GM12878 (cell line): ENCODE measurements at regions not wholly inside any gene's neighbourhood (a gene's known extent, or its start where the extent isn't known, plus 50 kb on each side); places are given as distances from the start of the nearest gene placed in this dataset.

Experiments
- ATAC-seq: fragments of 200-7000 bp; cut with Tn5 transposase; 3 replicates; pipeline ENCODE4 v1.9.1; 2020; ENCODE audit warnings: mild to moderate bottlenecking, moderate library complexity
- BruUV-seq: library from RNA; stranded (reverse); fragments of 400-500 nt; replicated peaks from 2 replicates; lab custom pipeline; 2021; lab: Mats Ljungman, UMichigan
- CTCF ChIA-PET: fragments of 300-600 bp; sonication (Branson Sonifier 250); formaldehyde crosslinking; extraction: SDS; loops from one replicate; lab custom pipeline; 2021; ENCODE audit warnings: inconsistent platforms; lab: Yijun Ruan, JAX
- POLR2A ChIA-PET: fragments of 350-600 bp; formaldehyde crosslinking; extraction: SDS; loops from one replicate; lab custom pipeline; 2021; ENCODE audit warnings: inconsistent platforms; lab: Charles Lee
- RAD21 ChIA-PET: fragments of 300-600 bp; sonication (Branson Sonifier 250); formaldehyde crosslinking; loops from one replicate; lab custom pipeline; 2023; ENCODE audit warnings: antibody characterized with exemption; ENCODE audit not compliant: unreplicated experiment; lab: Charles Lee
- SMC1A ChIA-PET: fragments of 300-600 bp; sonication (Branson Sonifier 250); formaldehyde crosslinking; loops from one replicate; lab custom pipeline; 2023; ENCODE audit not compliant: unreplicated experiment, uncharacterized antibody; lab: Charles Lee
- DNase-seq: peaks from one replicate; pipeline ENCODE4 v3.0.0-alpha.2; 2011; ENCODE audit warnings: low read depth, low spot score
- FAIRE-seq: peaks from 3 replicates; lab custom pipeline; 2011; peaks lifted over from hg19 to GRCh38; lab: Jason Lieb, UNC
- H2AFZ ChIP-seq: 2 replicates; pipeline ENCODE4 v1.6.0; 2011; ENCODE audit warnings: low read depth, low read length, control low read depth; ENCODE audit not compliant: control insufficient read depth
- H3K27ac ChIP-seq: 2 replicates; pipeline ENCODE4 v1.5.1; 2011; ENCODE audit warnings: control low read depth; ENCODE audit not compliant: control insufficient read depth, insufficient read depth
- H3K27me3 ChIP-seq, 2 experiments: replicated peaks in 1 of 2; 2 replicates each; pipeline versions ENCODE4 v1.6.0 to v1.6.1; 2011; ENCODE audit warnings: low read length in 1 of 2; ENCODE audit not compliant: control insufficient read depth in 2 of 2, insufficient read depth in 2 of 2
- H3K36me3 ChIP-seq, 2 experiments: 2 replicates each; pipeline ENCODE4 v1.5.1; 2011; ENCODE audit warnings: low read length in 1 of 2; ENCODE audit not compliant: control insufficient read depth in 2 of 2, insufficient read depth in 2 of 2
- H3K4me1 ChIP-seq: 2 replicates; pipeline ENCODE4 v1.6.1; 2011; ENCODE audit warnings: mild to moderate bottlenecking, low read length, moderate library complexity, mixed read lengths; ENCODE audit not compliant: control insufficient read depth, insufficient read depth
- H3K4me2 ChIP-seq: 2 replicates; pipeline ENCODE4 v1.6.0; 2011; ENCODE audit warnings: control low read depth; ENCODE audit not compliant: control insufficient read depth, insufficient read depth
- H3K4me3 ChIP-seq: fragments of 200-600 bp; sonication (generic); 2 replicates; pipeline ENCODE4 v1.5.1; 2016
- H3K79me2 ChIP-seq: 2 replicates; pipeline ENCODE4 v1.6.0; 2011; ENCODE audit warnings: low read length; ENCODE audit not compliant: control insufficient read depth, insufficient read depth
- H3K9ac ChIP-seq: 2 replicates; pipeline ENCODE4 v1.8.0; 2011; ENCODE audit warnings: low read length, control low read depth, mixed read lengths; ENCODE audit not compliant: control insufficient read depth, insufficient read depth
- H3K9me3 ChIP-seq: replicated peaks from 3 replicates; pipeline ENCODE4 v1.5.1; 2011; ENCODE audit warnings: mild to moderate bottlenecking, low read length; ENCODE audit not compliant: control insufficient read depth, insufficient read depth
- H4K20me1 ChIP-seq: 2 replicates; pipeline ENCODE4 v1.6.0; 2011; ENCODE audit not compliant: control insufficient read depth, insufficient read depth
- CBFB ChIP-seq: IDR thresholded peaks from 2 replicates; pipeline ENCODE4 v1.6.1; 2016; ENCODE audit warnings: antibody characterized with exemption, low read depth
- CREB1 ChIP-seq: IDR thresholded peaks from 2 replicates; pipeline ENCODE4 v1.6.1; 2012; ENCODE audit warnings: low read depth, mild to moderate bottlenecking, inconsistent platforms
- EED ChIP-seq: sonication (generic); IDR thresholded peaks from 2 replicates; pipeline ENCODE4 v1.6.1; 2016; ENCODE audit warnings: antibody characterized with exemption, low read depth
- MYC ChIP-seq: IDR thresholded peaks from 2 replicates; pipeline ENCODE4 v1.6.1; 2011; ENCODE audit warnings: mild to moderate bottlenecking, low read length, moderate library complexity, inconsistent platforms; ENCODE audit not compliant: insufficient read depth, insufficient replicate concordance, insufficient read length, severe bottlenecking
- PAX8 ChIP-seq: fragments of 450-650 bp; IDR thresholded peaks from 2 replicates; pipeline ENCODE4 v1.6.1; 2017; ENCODE audit warnings: mild to moderate bottlenecking, moderate library complexity
- RB1 ChIP-seq: fragments of 450-650 bp; formaldehyde crosslinking; IDR thresholded peaks from 2 replicates; pipeline ENCODE4 v1.6.1; 2017; ENCODE audit warnings: mild to moderate bottlenecking, borderline replicate concordance
- RCOR1 ChIP-seq: conservative IDR thresholded peaks from 2 replicates; pipeline ENCODE4 v1.6.1; 2012; ENCODE audit warnings: low read depth, low read length, improper control_type of control experiment
- RUNX3 ChIP-seq: IDR thresholded peaks from 2 replicates; pipeline ENCODE4 v1.6.1; 2012; ENCODE audit warnings: low read length, inconsistent platforms
- SRF ChIP-seq, 2 experiments: IDR thresholded peaks; 2 replicates each; pipeline ENCODE4 v1.6.1; 2011; ENCODE audit warnings: low read depth in 2 of 2, low read length in 2 of 2, mild to moderate bottlenecking in 1 of 2, moderate library complexity in 1 of 2
- SUZ12 ChIP-seq: fragments of 200-600 bp; sonication (generic); IDR thresholded peaks from one replicate; pipeline ENCODE4 v1.6.1; 2018; ENCODE audit warnings: antibody characterized with exemption, mild to moderate bottlenecking; ENCODE audit not compliant: unreplicated experiment
- ZZZ3 ChIP-seq: IDR thresholded peaks from 2 replicates; pipeline ENCODE4 v1.6.1; 2011; ENCODE audit warnings: low read depth; ENCODE audit not compliant: control insufficient read depth, insufficient read length
- WGBS: methylation state at CpG from one replicate; pipeline ENCODE4 v1.1.6; 2016; ENCODE audit warnings: low lambda C conversion rate; ENCODE audit not compliant: insufficient replicate concordance, insufficient coverage; ENCODE audit errors: missing lambda C conversion rate; 5-methylcytosine and 5-hydroxymethylcytosine counted together
- in situ Hi-C: fragments of 300-500 bp; cut with MboI; formaldehyde crosslinking; loops from 9 replicates; pipeline ENCODE4 v1.14.3; 2018; ENCODE audit warnings: mixed read lengths
- intact Hi-C: fragments of 100-400 bp; cut with micrococcal nuclease; formaldehyde crosslinking; loops from one replicate; pipeline ENCODE4 v1.14.2; 2022; ENCODE audit not compliant: unreplicated experiment
- TF ChIP-seq, protein P1 (sequence below): IDR thresholded peaks from 2 replicates; pipeline ENCODE4 v1.6.1; 2011; ENCODE audit warnings: borderline replicate concordance, low read depth, mild to moderate bottlenecking, moderate library complexity, low read length; ENCODE audit not compliant: insufficient read depth, poor library complexity, severe bottlenecking
- TF ChIP-seq, protein P2 (sequence below): fragments of 450-650 bp; IDR thresholded peaks from 2 replicates; pipeline ENCODE4 v1.6.1; 2017; ENCODE audit warnings: antibody characterized with exemption, mild to moderate bottlenecking, moderate library complexity
- TF ChIP-seq, protein P3 (sequence below): IDR thresholded peaks from 2 replicates; pipeline ENCODE4 v1.6.1; 2011; ENCODE audit warnings: borderline replicate concordance, low read depth, mild to moderate bottlenecking, moderate library complexity, mixed read lengths, low read length; ENCODE audit not compliant: insufficient read depth; ENCODE audit errors: extremely low read length
- TF ChIP-seq, protein P4 (sequence below): IDR thresholded peaks from 2 replicates; pipeline ENCODE4 v1.6.1; 2011; ENCODE audit warnings: low read depth, mild to moderate bottlenecking, low read length, moderate library complexity, borderline replicate concordance; ENCODE audit errors: extremely low read depth
- TF ChIP-seq, protein P5 (sequence below): IDR thresholded peaks from 2 replicates; pipeline ENCODE4 v1.6.1; 2011; ENCODE audit warnings: mild to moderate bottlenecking, low read depth, low read length, moderate library complexity; ENCODE audit not compliant: insufficient replicate concordance

DNA sequence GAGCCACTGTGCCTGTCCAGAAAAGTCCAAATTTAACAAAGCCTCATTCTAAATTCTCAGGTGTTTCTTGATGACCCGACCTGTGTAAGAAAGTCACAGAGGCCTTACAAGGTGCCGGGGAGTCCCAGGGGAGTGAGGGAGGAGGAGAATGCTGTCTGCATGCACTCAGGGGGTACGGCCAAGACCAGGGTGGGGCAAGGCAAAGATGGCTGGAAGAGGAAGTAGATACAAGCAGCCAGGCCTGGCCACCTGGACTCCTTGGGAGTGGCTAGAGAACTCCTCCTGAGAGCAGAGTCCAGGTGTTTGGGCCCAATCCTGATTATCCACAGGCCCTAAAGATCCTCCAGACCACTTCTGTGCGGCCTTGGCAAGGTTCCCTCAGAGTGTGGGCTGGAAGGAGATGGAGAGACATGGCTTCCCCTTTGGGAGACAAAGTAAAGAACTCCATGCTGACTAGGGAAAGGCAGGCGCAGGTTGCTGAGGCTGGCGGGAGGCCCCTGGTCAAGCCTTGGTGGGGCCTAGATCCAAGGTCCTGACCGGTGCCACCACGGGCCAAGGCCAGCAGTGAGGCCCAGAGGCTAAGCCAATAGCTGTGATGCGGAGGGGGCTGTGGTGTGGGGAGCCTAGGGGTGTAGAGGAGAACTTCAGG lies 74.7 kb downstream of the COPS8 start:
- no peak overlapping the region for H2AFZ ChIP-seq
- WGBS, result 40% methylated on average over 9 of the region's 9 CpGs
- no peaks in the 10 kb centered on the region for H4K20me1 ChIP-seq
- intact Hi-C loops (no loop called here), in situ Hi-C loops (no loop called here)
- FAIRE-seq (no peak), ATAC-seq (no peak), DNase-seq (no peak)
- H3K27ac ChIP-seq, result no peak overlapping the region
- no peak overlapping the region for H3K4me3 ChIP-seq
- no peaks in the 10 kb centered on the region for H3K36me3 ChIP-seq
- no peaks in the 10 kb centered on the region; a peak in 1 of 4 replicates for H3K27me3 ChIP-seq
- no peak overlapping the region for H3K9ac ChIP-seq
- POLR2A ChIA-PET, result no interaction called here
- H3K4me1 ChIP-seq, result peaks cover 9% of the 10 kb centered on the region
- H3K79me2 ChIP-seq, result no peaks in the 10 kb centered on the region
- no TSS peak for BruUV-seq
- RAD21 ChIA-PET, result no interaction called here
- H3K4me2 ChIP-seq, result no peak overlapping the region
- H3K9me3 ChIP-seq, result no peaks in the 10 kb centered on the region; the same call in 2 of the 3 replicates
- SMC1A ChIA-PET, result interaction anchor here (0.8 kb wide), 1 partner anchor 35 kb away, joined by 3 read pairs; no protein-coding TSS in a partner anchor
- CTCF ChIA-PET, result interaction anchor here (1.2 kb wide), 1 partner anchor 11 kb away, joined by 3 read pairs; no protein-coding TSS in a partner anchor
- no peak for TF ChIP-seq EED
- TF ChIP-seq SRF (IDR thresholded peaks at IDR 0.05; ENCODE audit: low read depth in 2 of 2, low read length in 2 of 2), result no peak
- no peak for TF ChIP-seq MYC
- TF ChIP-seq SUZ12, result no peak
- TF ChIP-seq, protein P1, sequence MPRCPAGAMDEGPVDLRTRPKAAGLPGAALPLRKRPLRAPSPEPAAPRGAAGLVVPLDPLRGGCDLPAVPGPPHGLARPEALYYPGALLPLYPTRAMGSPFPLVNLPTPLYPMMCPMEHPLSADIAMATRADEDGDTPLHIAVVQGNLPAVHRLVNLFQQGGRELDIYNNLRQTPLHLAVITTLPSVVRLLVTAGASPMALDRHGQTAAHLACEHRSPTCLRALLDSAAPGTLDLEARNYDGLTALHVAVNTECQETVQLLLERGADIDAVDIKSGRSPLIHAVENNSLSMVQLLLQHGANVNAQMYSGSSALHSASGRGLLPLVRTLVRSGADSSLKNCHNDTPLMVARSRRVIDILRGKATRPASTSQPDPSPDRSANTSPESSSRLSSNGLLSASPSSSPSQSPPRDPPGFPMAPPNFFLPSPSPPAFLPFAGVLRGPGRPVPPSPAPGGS, result no peak
- TF ChIP-seq RB1, result no peak
- TF ChIP-seq, protein P2, sequence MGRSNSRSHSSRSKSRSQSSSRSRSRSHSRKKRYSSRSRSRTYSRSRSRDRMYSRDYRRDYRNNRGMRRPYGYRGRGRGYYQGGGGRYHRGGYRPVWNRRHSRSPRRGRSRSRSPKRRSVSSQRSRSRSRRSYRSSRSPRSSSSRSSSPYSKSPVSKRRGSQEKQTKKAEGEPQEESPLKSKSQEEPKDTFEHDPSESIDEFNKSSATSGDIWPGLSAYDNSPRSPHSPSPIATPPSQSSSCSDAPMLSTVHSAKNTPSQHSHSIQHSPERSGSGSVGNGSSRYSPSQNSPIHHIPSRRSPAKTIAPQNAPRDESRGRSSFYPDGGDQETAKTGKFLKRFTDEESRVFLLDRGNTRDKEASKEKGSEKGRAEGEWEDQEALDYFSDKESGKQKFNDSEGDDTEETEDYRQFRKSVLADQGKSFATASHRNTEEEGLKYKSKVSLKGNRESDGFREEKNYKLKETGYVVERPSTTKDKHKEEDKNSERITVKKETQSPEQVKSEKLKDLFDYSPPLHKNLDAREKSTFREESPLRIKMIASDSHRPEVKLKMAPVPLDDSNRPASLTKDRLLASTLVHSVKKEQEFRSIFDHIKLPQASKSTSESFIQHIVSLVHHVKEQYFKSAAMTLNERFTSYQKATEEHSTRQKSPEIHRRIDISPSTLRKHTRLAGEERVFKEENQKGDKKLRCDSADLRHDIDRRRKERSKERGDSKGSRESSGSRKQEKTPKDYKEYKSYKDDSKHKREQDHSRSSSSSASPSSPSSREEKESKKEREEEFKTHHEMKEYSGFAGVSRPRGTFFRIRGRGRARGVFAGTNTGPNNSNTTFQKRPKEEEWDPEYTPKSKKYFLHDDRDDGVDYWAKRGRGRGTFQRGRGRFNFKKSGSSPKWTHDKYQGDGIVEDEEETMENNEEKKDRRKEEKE, result no peak
- TF ChIP-seq ZZZ3, result no peak
- no peak for TF ChIP-seq CREB1
- TF ChIP-seq RCOR1, result no peak
- TF ChIP-seq RUNX3, result no peak
- no peak for TF ChIP-seq PAX8
- TF ChIP-seq, protein P3, sequence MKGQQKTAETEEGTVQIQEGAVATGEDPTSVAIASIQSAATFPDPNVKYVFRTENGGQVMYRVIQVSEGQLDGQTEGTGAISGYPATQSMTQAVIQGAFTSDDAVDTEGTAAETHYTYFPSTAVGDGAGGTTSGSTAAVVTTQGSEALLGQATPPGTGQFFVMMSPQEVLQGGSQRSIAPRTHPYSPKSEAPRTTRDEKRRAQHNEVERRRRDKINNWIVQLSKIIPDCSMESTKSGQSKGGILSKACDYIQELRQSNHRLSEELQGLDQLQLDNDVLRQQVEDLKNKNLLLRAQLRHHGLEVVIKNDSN, result no peak
- TF ChIP-seq CBFB, result no peak
- TF ChIP-seq, protein P4, sequence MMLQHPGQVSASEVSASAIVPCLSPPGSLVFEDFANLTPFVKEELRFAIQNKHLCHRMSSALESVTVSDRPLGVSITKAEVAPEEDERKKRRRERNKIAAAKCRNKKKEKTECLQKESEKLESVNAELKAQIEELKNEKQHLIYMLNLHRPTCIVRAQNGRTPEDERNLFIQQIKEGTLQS, result no peak
- TF ChIP-seq, protein P5, sequence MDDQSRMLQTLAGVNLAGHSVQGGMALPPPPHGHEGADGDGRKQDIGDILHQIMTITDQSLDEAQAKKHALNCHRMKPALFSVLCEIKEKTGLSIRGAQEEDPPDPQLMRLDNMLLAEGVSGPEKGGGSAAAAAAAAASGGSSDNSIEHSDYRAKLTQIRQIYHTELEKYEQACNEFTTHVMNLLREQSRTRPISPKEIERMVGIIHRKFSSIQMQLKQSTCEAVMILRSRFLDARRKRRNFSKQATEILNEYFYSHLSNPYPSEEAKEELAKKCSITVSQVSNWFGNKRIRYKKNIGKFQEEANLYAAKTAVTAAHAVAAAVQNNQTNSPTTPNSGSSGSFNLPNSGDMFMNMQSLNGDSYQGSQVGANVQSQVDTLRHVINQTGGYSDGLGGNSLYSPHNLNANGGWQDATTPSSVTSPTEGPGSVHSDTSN, result no peak
